ENCODE measurements at regions not wholly inside any gene's neighbourhood (a gene's known extent, or its start where the extent isn't known, plus 50 kb on each side); places are given as distances from the start of the nearest gene placed in this dataset.

DNA sequence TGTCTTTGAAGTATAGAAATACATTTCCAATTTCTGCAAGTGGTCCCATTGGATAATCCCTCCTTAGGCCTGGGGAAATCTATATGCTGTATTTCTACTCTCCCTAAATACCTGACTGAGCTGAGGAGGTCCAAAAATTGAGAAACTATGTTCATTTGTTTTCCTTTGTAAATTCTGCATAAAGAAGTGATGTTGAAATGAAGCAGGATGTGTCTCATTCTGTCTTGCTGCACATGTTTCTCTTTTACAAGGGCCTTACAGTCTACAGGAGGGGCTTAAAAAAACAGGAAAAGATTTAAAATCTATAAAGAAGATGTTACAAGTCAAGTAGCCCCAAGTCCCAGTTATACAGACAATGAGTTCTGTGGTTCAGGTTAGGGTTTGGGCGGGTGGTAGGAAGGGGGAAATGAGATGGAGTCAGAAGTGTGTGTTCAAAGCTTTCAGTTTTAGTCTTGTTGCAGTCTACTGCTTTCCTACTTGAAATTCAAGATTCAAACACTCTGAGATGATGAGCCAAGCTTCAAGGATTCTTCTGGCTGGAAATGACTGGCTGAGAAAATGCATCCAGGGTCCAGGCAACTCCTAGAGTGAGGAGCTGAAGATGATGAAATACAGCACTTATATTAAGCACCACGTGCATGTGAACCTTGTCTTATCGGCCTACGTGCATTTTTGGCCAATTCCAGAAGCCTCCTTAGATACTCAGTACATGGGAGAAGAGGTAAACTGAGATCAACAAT, 146.3 kb upstream of the CELF4 start:
- Histone ChIP-seq H3K9me2 (replicated peaks; ENCODE audit: insufficient read depth, low read length) (no peaks in the 10 kb centered on the region), H3K4me2 (ENCODE audit: low read depth, low read length, poor library complexity, severe bottlenecking) (no peak overlapping the region), H2AFZ (ENCODE audit: low read depth, low read length, severe bottlenecking) (no peak overlapping the region), H3K9me3 (ENCODE audit: insufficient read depth, low read length) (no peaks in the 10 kb centered on the region), H3K79me2 (ENCODE audit: insufficient read depth, low read length) (no peaks in the 10 kb centered on the region), H3K4me3 (ENCODE audit: insufficient read depth, low read length, poor library complexity, severe bottlenecking) (no peak overlapping the region), H3K27ac (ENCODE audit: low read depth, low read length) (no peak overlapping the region), H3K27me3 (ENCODE audit: low read length) (no peaks in the 10 kb centered on the region), H3K9ac (ENCODE audit: low read length) (no peak overlapping the region), H3F3A (ENCODE audit: insufficient read depth) (no peaks in the 10 kb centered on the region), H4K20me1 (ENCODE audit: low read depth, low read length) (no peaks in the 10 kb centered on the region), H3K36me3 (ENCODE audit: low read length) (no peaks in the 10 kb centered on the region)
- no peak for TF ChIP-seq EZH2phosphoT487 (conservative IDR thresholded peaks at IDR 0.05; ENCODE audit: low read length)
- TF ChIP-seq CTCF (IDR thresholded peaks at IDR 0.05; ENCODE audit: insufficient read depth, low read length, poor library complexity, severe bottlenecking), result no peak

DNA sequence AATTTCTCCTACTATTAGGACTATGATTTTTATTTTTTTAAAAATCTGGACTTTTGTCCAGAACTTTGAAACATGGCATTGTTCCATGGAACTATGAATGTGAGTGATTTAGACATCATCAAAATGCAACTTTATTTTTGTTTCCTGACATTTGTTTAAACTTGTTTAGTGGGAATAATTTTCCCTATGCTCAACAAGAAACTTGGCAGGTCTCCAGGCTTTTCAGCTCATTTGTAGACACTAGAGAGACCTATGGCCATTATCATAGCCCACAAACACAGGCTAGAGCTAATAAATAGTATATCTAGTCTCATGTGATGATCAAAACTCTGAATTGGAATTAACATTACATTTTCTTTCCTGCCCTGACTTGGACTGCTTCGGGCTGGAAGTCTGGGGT, 145.1 kb upstream of the CELF4 start:
- H3K4me2 ChIP-seq (ENCODE audit: low read depth, low read length, poor library complexity, severe bottlenecking), result no peak overlapping the region
- no peaks in the 10 kb centered on the region for H3K9me3 ChIP-seq (ENCODE audit: insufficient read depth, low read length)
- H3F3A ChIP-seq (ENCODE audit: insufficient read depth), result no peaks in the 10 kb centered on the region
- H3K27me3 ChIP-seq (ENCODE audit: low read length), result no peaks in the 10 kb centered on the region
- no peaks in the 10 kb centered on the region for H3K9me2 ChIP-seq (replicated peaks; ENCODE audit: insufficient read depth, low read length)
- H3K36me3 ChIP-seq (ENCODE audit: low read length), result no peaks in the 10 kb centered on the region
- H3K4me3 ChIP-seq (ENCODE audit: insufficient read depth, low read length, poor library complexity, severe bottlenecking), result no peak overlapping the region
- no peak overlapping the region for H2AFZ ChIP-seq (ENCODE audit: low read depth, low read length, severe bottlenecking)
- no peak for TF ChIP-seq CTCF (IDR thresholded peaks at IDR 0.05; ENCODE audit: insufficient read depth, low read length, poor library complexity, severe bottlenecking)
- H3K27ac ChIP-seq (ENCODE audit: low read depth, low read length), result no peak overlapping the region
- no peaks in the 10 kb centered on the region for H4K20me1 ChIP-seq (ENCODE audit: low read depth, low read length)
- no peaks in the 10 kb centered on the region for H3K79me2 ChIP-seq (ENCODE audit: insufficient read depth, low read length)
- no peak overlapping the region for H3K9ac ChIP-seq (ENCODE audit: low read length)

- H4K20me1 ChIP-seq (ENCODE audit: low read depth, low read length), result no peaks in the 10 kb centered on the region
- no peak overlapping the region for H3K9ac ChIP-seq (ENCODE audit: low read length)
- no peaks in the 10 kb centered on the region for H3F3A ChIP-seq (ENCODE audit: insufficient read depth)
- no peak overlapping the region for H2AFZ ChIP-seq (ENCODE audit: low read depth, low read length, severe bottlenecking)
- no peaks in the 10 kb centered on the region for H3K9me2 ChIP-seq (replicated peaks; ENCODE audit: insufficient read depth, low read length)
- H3K9me3 ChIP-seq (ENCODE audit: insufficient read depth, low read length), result no peaks in the 10 kb centered on the region
- H3K79me2 ChIP-seq (ENCODE audit: insufficient read depth, low read length), result no peaks in the 10 kb centered on the region
- H3K4me2 ChIP-seq (ENCODE audit: low read depth, low read length, poor library complexity, severe bottlenecking), result no peak overlapping the region
- H3K36me3 ChIP-seq (ENCODE audit: low read length), result no peaks in the 10 kb centered on the region
- TF ChIP-seq EZH2phosphoT487 (conservative IDR thresholded peaks at IDR 0.05; ENCODE audit: low read length), result no peak
- no peak for TF ChIP-seq CTCF (IDR thresholded peaks at IDR 0.05; ENCODE audit: insufficient read depth, low read length, poor library complexity, severe bottlenecking)
- H3K27ac ChIP-seq (ENCODE audit: low read depth, low read length), result no peak overlapping the region
- no peak overlapping the region for H3K4me3 ChIP-seq (ENCODE audit: insufficient read depth, low read length, poor library complexity, severe bottlenecking)
- no peaks in the 10 kb centered on the region for H3K27me3 ChIP-seq (ENCODE audit: low read length)
These were observed 144.1 kb upstream of the CELF4 start for GRCh38 chr18:37709740-37710139.

Data from SU-DHL-6 (cell line).